GM23338 (cell line): ENCODE measurements at regions not wholly inside any gene's neighbourhood (a gene's known extent, or its start where the extent isn't known, plus 50 kb on each side); places are given as distances from the start of the nearest gene placed in this dataset.

Source experiments
- ATAC-seq: fragments of 200-7000 bp; cut with Tn5 transposase; 3 replicates; pipeline ENCODE4 v1.9.1; 2020
- DNase-seq: peaks from one replicate; pipeline ENCODE4 v3.0.0-alpha.2; 2015; ENCODE audit warnings: low spot score
- H2AFZ ChIP-seq: fragments of 200-600 bp; sonication (generic); 2 replicates; pipeline ENCODE4 v1.8.0; 2016; ENCODE audit warnings: antibody characterized with exemption, mild to moderate bottlenecking, moderate library complexity
- H3F3A ChIP-seq: fragments of 200-600 bp; sonication (generic); replicated peaks from 2 replicates; pipeline ENCODE4 v1.8.0; 2017; ENCODE audit warnings: antibody characterized with exemption, mixed run types, low read depth
- H3K27ac ChIP-seq: fragments of 200-600 bp; sonication (generic); 2 replicates; pipeline ENCODE4 v1.6.1; 2016; ENCODE audit warnings: low read depth
- H3K27me3 ChIP-seq: fragments of 200-600 bp; sonication (generic); 2 replicates; pipeline ENCODE4 v1.8.0; 2016; ENCODE audit warnings: mild to moderate bottlenecking, mixed run types, moderate library complexity; ENCODE audit not compliant: insufficient read depth
- H3K36me3 ChIP-seq: fragments of 200-600 bp; sonication (generic); 2 replicates; pipeline ENCODE4 v1.8.0; 2016; ENCODE audit warnings: mild to moderate bottlenecking; ENCODE audit not compliant: insufficient read depth
- H3K4me1 ChIP-seq: fragments of 200-600 bp; sonication (generic); 2 replicates; pipeline ENCODE4 v1.8.0; 2016; ENCODE audit warnings: mild to moderate bottlenecking, moderate library complexity; ENCODE audit not compliant: insufficient read depth
- H3K4me2 ChIP-seq: fragments of 200-600 bp; sonication (generic); 2 replicates; pipeline ENCODE4 v1.7.1; 2017; ENCODE audit warnings: mixed run types
- H3K4me3 ChIP-seq: fragments of 200-600 bp; sonication (generic); 2 replicates; pipeline ENCODE4 v1.6.1; 2016; ENCODE audit warnings: mixed run types
- H3K79me2 ChIP-seq: fragments of 200-600 bp; sonication (generic); replicated peaks from 2 replicates; pipeline ENCODE4 v1.8.0; 2017; ENCODE audit warnings: mild to moderate bottlenecking; ENCODE audit not compliant: insufficient read depth
- H3K9me2 ChIP-seq: fragments of 200-600 bp; sonication (generic); 2 replicates; pipeline ENCODE4 v1.8.0; 2017; ENCODE audit not compliant: insufficient read depth
- H4K20me1 ChIP-seq: fragments of 200-600 bp; sonication (generic); replicated peaks from 2 replicates; pipeline ENCODE4 v1.8.0; 2017; ENCODE audit warnings: mild to moderate bottlenecking; ENCODE audit not compliant: insufficient read depth
- H3K27ac Mint-ChIP-seq: 2 replicates; pipeline ENCODE4 v1.8.0; 2020; ENCODE audit warnings: inconsistent platforms, mild to moderate bottlenecking, moderate library complexity, mixed read lengths
- H3K27me3 Mint-ChIP-seq: 3 replicates; pipeline ENCODE4 v1.8.0; 2022; ENCODE audit warnings: low read depth, mild to moderate bottlenecking, moderate library complexity, mixed read lengths, inconsistent platforms; ENCODE audit not compliant: insufficient read depth, poor library complexity
- H3K36me3 Mint-ChIP-seq: 3 replicates; pipeline ENCODE4 v1.8.0; 2021; ENCODE audit warnings: low read depth, mild to moderate bottlenecking, inconsistent platforms, moderate library complexity, mixed read lengths
- H3K4me1 Mint-ChIP-seq: 3 replicates; pipeline ENCODE4 v1.8.0; 2020; ENCODE audit warnings: mild to moderate bottlenecking, inconsistent platforms, mixed read lengths
- H3K4me3 Mint-ChIP-seq: 3 replicates; pipeline ENCODE4 v1.8.0; 2021; ENCODE audit warnings: moderate library complexity, mild to moderate bottlenecking, inconsistent platforms, mixed read lengths
- H3K9me3 Mint-ChIP-seq: 3 replicates; pipeline ENCODE4 v1.8.0; 2020; ENCODE audit warnings: moderate library complexity, mild to moderate bottlenecking, inconsistent platforms, mixed read lengths
- CREB1 ChIP-seq: fragments of 250-450 bp; sonication (Bioruptor Pico); IDR thresholded peaks from 2 replicates; pipeline ENCODE4 v1.5.0; 2020; ENCODE audit warnings: low read depth, mild to moderate bottlenecking, moderate library complexity
- CTCF ChIP-seq, 2 experiments: fragments of 200-600 bp in 1 of 2; sonication (generic) in 1 of 2; conservative IDR thresholded peaks; 2 replicates each; pipeline versions ENCODE4 v1.5.1 to v1.6.1; 2016 to 2017; ENCODE audit warnings: antibody characterized with exemption in 2 of 2, low read depth in 2 of 2, mild to moderate bottlenecking in 2 of 2, moderate library complexity in 1 of 2
- EZH2 ChIP-seq: fragments of 200-600 bp; sonication (generic); IDR thresholded peaks from one replicate; pipeline ENCODE4 v1.8.0; 2017; ENCODE audit warnings: antibody characterized with exemption, mild to moderate bottlenecking, low read depth; ENCODE audit not compliant: unreplicated experiment
- EZH2phosphoT487 ChIP-seq: fragments of 200-600 bp; sonication (generic); IDR thresholded peaks from one replicate; pipeline ENCODE4 v1.8.1; 2018; ENCODE audit warnings: antibody characterized with exemption; ENCODE audit not compliant: unreplicated experiment
- TF ChIP-seq, protein P1 (sequence below): IDR thresholded peaks from one replicate; pipeline ENCODE4 v1.6.1; 2018; ENCODE audit warnings: antibody characterized with exemption; ENCODE audit not compliant: unreplicated experiment

GRCh38 chr10:10497245-10497644, 520.4 kb upstream of the CELF2 start:
- Mint-ChIP-seq H3K4me1 (no peaks in the 10 kb centered on the region; the same call in 2 of the 3 replicates), H3K27me3 (no peaks in the 10 kb centered on the region), H3K27ac (no peak overlapping the region), H3K36me3 (no peaks in the 10 kb centered on the region), H3K9me3 (peaks cover 15% of the 10 kb centered on the region), H3K4me3 (no peak overlapping the region)
- no peak for ATAC-seq
- Histone ChIP-seq H3K27me3 (no peaks in the 10 kb centered on the region), H3F3A (no peaks in the 10 kb centered on the region), H3K79me2 (no peaks in the 10 kb centered on the region), H3K4me3 (no peak overlapping the region), H4K20me1 (no peaks in the 10 kb centered on the region), H3K36me3 (no peaks in the 10 kb centered on the region), H3K4me2 (no peak overlapping the region), H3K9me2 (peaks cover 17% of the 10 kb centered on the region), H3K4me1 (no peaks in the 10 kb centered on the region), H2AFZ (no peak overlapping the region), H3K27ac (no peak overlapping the region)
- DNase-seq, result peak; percentile 10
- no peak for TF ChIP-seq EZH2
- TF ChIP-seq CTCF (conservative IDR thresholded peaks at IDR 0.05; ENCODE audit: low read depth in 2 of 2), result peak in 1 of 2 experiments; percentile 36; a peak in 1 of 4 replicates
- TF ChIP-seq EZH2phosphoT487, result no peak
- TF ChIP-seq, protein P1, sequence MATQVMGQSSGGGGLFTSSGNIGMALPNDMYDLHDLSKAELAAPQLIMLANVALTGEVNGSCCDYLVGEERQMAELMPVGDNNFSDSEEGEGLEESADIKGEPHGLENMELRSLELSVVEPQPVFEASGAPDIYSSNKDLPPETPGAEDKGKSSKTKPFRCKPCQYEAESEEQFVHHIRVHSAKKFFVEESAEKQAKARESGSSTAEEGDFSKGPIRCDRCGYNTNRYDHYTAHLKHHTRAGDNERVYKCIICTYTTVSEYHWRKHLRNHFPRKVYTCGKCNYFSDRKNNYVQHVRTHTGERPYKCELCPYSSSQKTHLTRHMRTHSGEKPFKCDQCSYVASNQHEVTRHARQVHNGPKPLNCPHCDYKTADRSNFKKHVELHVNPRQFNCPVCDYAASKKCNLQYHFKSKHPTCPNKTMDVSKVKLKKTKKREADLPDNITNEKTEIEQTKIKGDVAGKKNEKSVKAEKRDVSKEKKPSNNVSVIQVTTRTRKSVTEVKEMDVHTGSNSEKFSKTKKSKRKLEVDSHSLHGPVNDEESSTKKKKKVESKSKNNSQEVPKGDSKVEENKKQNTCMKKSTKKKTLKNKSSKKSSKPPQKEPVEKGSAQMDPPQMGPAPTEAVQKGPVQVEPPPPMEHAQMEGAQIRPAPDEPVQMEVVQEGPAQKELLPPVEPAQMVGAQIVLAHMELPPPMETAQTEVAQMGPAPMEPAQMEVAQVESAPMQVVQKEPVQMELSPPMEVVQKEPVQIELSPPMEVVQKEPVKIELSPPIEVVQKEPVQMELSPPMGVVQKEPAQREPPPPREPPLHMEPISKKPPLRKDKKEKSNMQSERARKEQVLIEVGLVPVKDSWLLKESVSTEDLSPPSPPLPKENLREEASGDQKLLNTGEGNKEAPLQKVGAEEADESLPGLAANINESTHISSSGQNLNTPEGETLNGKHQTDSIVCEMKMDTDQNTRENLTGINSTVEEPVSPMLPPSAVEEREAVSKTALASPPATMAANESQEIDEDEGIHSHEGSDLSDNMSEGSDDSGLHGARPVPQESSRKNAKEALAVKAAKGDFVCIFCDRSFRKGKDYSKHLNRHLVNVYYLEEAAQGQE, result no peak

- H3K9me3 Mint-ChIP-seq, result peaks cover 15% of the 10 kb centered on the region
Observed at GRCh38 chr10:10498781-10499180, 518.9 kb upstream of the CELF2 start.

More at GRCh38 chr10:10498781-10499180, 518.9 kb upstream of the CELF2 start:
- H3K27me3 Mint-ChIP-seq, result no peaks in the 10 kb centered on the region
- no peak overlapping the region for H3K27ac ChIP-seq
- no peak overlapping the region for H3K27ac Mint-ChIP-seq
- no peaks in the 10 kb centered on the region for H3K4me1 ChIP-seq
- no peaks in the 10 kb centered on the region for H3K79me2 ChIP-seq
- no peak for TF ChIP-seq CREB1 (CRISPR knock-in tag)
- TF ChIP-seq, protein P1, result no peak
- no peak overlapping the region for H3K4me2 ChIP-seq
- no peaks in the 10 kb centered on the region for H3K36me3 Mint-ChIP-seq
- H3F3A ChIP-seq, result no peaks in the 10 kb centered on the region
- no peaks in the 10 kb centered on the region for H4K20me1 ChIP-seq
- H3K9me2 ChIP-seq, result peaks cover 10% of the 10 kb centered on the region
- ATAC-seq (no peak), DNase-seq (no peak)
- H3K4me3 Mint-ChIP-seq, result no peak overlapping the region
- H3K36me3 ChIP-seq, result no peaks in the 10 kb centered on the region
- H3K27me3 ChIP-seq, result no peaks in the 10 kb centered on the region
- H3K4me1 Mint-ChIP-seq, result no peaks in the 10 kb centered on the region; the same call in 2 of the 3 replicates
- H3K4me3 ChIP-seq, result no peak overlapping the region
- H2AFZ ChIP-seq, result 0 out of 2 replicates have a peak overlapping the region, but pooled peaks have one; percentile 38
